Stimulated activated CD8-positive, alpha-beta memory T cell treated with anti-CD3 and anti-CD28 coated beads, Interleukin-15, amount 100 ng/mL, for 48 hours (primary cell): ENCODE measurements at regions not wholly inside any gene's neighbourhood (a gene's known extent, or its start where the extent isn't known, plus 50 kb on each side); places are given as distances from the start of the nearest gene placed in this dataset.
"Not testable (repeated sequence)": the region's sequence is repeated elsewhere in the genome, so short reads cannot be mapped to it uniquely, and the experiment has no call there.

Experiments
- DNase-seq, 2 donors: peaks; one replicate each; pipeline ENCODE4 v3.0.0-alpha.2; 2020; ENCODE audit warnings: low read depth in 2 of 2

GRCh38 chr11:134866981-134867675 is 455.1 kb upstream of the B3GAT1 start:
- no peak for DNase-seq

- no peak for DNase-seq
Observed at GRCh38 chr11:134866215-134866614, 454.2 kb upstream of the B3GAT1 start.

- no peak for DNase-seq
Observed at GRCh38 chr11:134864968-134865305, 452.9 kb upstream of the B3GAT1 start.

GRCh38 chr11:134864233-134864967 is 452.4 kb upstream of the B3GAT1 start:
- no peak for DNase-seq

- DNase-seq, result no peak
Observed at GRCh38 chr11:134863294-134863693, 451.3 kb upstream of the B3GAT1 start.

GRCh38 chr11:134862587-134863195 is 450.6 kb upstream of the B3GAT1 start:
- DNase-seq, result no peak

- DNase-seq, result no peak
Observed at GRCh38 chr11:134862105-134862502, 450.1 kb upstream of the B3GAT1 start.

- DNase-seq, result no peak
Observed at GRCh38 chr11:134861490-134862104, 449.6 kb upstream of the B3GAT1 start.

- DNase-seq, result no peak
Observed at GRCh38 chr11:134858783-134859480, 446.9 kb upstream of the B3GAT1 start.

- DNase-seq, result no peak
Observed at GRCh38 chr11:134857035-134857434, 445.0 kb upstream of the B3GAT1 start.

GRCh38 chr11:134856056-134856971 is 444.3 kb upstream of the B3GAT1 start:
- DNase-seq, result no peak

GRCh38 chr11:134853992-134854991 is 442.2 kb upstream of the B3GAT1 start:
- DNase-seq, result no peak

GRCh38 chr11:134851503-134852224 is 439.6 kb upstream of the B3GAT1 start:
- DNase-seq, result not testable (repeated sequence)

- no peak for DNase-seq
Observed at GRCh38 chr11:134850566-134850965, 438.5 kb upstream of the B3GAT1 start.

GRCh38 chr11:134849833-134850232 is 437.8 kb upstream of the B3GAT1 start:
- DNase-seq, result no peak

GRCh38 chr11:134847083-134847715 is 435.2 kb upstream of the B3GAT1 start:
- no peak for DNase-seq

- no peak for DNase-seq
Observed at GRCh38 chr11:134846328-134847082, 434.5 kb upstream of the B3GAT1 start.
